CD4-positive, alpha-beta T cell treated with Interleukin-6 at 100 ng/mL for 8 hours (primary cell): ENCODE measurements at regions not wholly inside any gene's neighbourhood (a gene's known extent, or its start where the extent isn't known, plus 50 kb on each side); places are given as distances from the start of the nearest gene placed in this dataset.

Experiments
- DNase-seq: peaks from one replicate; pipeline ENCODE4 v3.0.0-alpha.2; 2020; ENCODE audit warnings: mixed read lengths, low spot score

GRCh38 chr6:40753675-40754448 is 166.7 kb upstream of the LRFN2 start:
- DNase-seq = no peak

DNA sequence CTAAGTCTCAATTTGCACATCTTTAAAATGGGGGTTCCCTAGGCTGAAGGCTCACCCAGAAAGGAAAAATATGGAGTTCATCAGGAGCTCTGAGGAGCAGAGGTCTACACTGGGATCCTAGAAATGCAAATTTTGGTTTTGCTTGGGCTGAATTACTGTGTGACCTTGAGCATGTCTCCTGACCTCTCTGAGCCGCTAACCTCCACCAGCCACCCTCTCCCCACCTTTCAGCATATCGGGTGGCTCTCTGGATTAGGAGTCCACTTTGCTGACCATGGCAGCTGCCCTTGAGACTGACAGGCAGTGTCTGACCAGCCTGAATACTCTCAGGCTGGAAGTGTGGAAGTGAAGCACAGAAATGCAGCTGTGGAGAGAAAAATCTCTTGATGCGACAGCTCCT is 165.9 kb upstream of the LRFN2 start:
- DNase-seq = no peak

GRCh38 chr6:40744835-40745234 is 157.7 kb upstream of the LRFN2 start:
- no peak for DNase-seq

DNA sequence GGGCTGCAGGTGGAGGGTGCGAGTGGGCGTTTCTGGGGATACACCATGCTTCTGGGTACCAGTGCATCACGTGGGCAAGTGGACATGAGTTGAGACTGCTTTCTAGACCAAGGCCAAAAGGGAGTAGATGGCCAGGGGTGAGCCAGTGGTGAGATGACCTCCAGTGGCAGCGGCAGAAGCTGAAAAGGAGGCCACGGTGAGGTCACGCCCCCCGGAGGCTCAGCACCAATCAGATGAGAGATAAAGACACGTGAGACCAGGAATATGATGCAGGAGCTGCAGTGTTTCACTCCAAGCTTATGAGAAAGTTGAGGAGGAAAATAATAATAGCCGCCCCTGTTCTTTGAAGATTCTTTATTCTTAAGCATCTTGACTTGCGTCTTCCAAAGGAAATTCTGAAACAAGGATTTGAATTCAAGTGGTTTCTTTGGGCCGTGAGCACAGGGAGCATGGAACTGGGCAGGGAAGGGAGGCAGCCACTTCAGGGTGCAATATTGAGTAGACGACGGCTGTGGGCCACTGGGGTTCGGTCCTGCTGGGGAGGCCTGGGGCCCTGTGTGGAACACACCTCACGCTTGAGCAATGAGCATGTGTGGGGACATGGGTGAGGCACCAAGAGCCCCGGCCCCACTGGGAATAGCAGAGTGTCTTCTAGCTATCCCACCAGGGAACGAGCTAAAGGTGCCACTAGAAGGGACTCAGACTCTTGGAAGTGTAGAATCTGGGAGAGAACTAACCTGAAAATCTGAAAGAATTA is 156.7 kb upstream of the LRFN2 start:
- no peak for DNase-seq

DNA sequence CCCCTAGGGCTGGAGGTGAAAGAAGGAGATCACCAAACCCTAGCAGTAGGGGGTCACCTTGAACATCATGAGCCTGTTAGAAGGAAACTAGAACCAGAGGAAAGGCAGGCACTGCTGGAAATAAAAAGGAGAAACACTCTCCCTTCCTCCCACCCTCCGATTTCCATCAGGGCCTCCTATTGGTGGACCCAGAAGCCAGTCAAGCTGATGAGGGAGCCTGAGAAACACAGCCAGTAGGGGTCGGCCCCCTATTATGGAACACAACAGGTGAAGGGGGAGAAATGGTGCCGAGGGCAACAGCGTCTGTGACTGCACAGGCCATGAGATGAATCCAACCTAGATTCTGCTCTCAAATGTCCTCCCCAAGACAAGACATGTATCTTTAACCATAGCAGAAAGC is 156.1 kb upstream of the LRFN2 start:
- no peak for DNase-seq

- no peak for DNase-seq
These were observed 153.4 kb upstream of the LRFN2 start for GRCh38 chr6:40740518-40740917.

DNA sequence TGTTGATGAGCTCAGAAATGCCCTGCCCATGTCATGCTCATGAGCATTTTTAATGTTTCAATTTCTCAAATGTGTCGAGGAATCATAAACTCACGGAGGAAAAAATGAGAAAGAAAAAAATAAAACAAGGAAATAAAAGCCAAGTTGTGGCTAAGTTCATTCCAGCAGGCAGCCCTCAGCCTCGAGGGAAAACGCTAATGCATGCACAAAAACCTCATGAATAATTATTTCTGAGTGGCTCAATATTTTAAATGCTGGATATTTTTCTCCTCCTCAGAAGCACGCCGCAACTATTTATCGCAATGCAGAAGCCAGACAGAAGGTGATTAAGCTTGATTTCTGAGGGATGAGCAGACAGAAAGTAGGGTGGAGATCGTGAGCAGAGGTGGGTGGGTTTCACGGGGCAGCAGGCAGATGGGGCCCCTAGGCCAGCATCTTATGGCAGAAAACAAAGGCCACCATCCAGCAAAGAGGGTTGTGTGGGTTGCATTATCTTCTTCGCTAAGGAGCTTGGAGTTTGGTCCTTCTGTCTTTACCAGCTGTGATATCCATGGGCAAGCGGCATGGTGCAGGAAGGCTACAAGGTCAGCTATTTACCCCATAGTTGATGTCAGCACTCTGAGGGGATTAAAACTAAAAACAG is 151.5 kb upstream of the LRFN2 start:
- no peak for DNase-seq

DNA sequence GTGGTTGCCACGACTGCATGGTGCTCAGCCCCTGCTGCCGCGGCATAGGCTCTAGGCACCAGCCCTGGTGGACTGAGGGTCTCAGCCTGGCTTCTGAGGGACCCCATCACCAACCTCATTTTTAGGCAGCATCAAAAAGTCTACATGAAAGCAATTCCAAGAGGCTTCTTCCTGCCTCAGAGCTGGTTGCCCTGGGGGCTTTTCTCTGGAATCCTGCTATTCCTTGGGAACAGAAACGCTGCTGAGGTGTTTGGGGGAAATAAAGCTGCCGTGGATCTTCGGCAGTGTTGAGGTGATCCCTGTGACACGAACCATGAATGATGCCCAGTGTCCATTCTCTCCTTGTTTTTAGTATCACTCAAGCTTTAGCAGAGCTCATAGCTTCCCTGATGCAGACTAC is 148.4 kb upstream of the LRFN2 start:
- no peak for DNase-seq

- DNase-seq = no peak
These were observed 148.0 kb upstream of the LRFN2 start for GRCh38 chr6:40735121-40735520.

DNA sequence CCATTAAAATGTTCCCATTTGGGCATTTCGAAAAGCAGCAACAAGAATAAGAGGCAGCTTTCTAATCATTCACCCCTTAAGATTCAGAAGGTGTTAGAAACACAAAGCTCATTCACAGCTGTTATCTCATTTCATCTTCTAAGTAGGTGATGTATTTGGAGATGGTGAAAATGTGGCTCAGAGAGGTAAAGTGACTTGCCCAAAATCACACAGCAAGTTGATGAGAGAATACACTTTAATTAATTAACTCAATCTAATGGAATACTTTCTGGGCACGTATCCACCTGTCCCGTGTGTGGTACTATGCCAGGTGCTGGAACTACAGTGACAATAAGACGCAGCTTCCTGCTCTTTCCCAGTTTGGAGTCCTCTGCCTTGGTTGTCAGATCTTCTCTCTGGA is 147.4 kb upstream of the LRFN2 start:
- DNase-seq = no peak

DNA sequence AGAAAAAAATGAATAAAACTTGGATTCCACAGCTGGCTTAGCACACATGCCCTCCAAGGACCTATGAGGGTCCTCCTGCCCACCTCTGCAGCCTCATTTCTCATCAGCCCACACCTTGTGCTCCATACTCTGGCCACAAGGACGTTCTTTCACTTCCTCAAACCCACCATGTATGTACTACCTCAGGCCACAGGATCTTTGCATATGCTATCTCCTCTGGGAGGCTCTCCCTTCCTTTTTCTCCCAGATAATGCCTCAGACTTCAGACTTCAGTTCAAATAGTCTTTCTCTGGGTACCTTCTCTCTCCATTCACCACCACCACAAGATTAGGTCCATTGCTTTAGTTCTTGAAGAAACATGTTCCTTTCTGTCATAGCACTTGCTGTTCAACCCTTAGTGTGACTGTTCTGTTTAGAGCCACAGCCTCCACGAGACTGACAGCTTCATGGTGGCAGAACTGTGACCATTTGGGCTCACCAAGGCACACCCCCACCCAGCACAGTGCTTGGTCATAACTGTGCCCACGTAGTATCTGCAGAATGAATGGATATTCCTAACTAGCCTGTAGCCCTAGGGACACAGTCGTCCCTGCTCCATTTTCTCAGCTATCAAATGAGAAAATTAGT is 146.7 kb upstream of the LRFN2 start:
- DNase-seq = no peak

GRCh38 chr6:40733290-40733689 is 146.1 kb upstream of the LRFN2 start:
- no peak for DNase-seq

DNA sequence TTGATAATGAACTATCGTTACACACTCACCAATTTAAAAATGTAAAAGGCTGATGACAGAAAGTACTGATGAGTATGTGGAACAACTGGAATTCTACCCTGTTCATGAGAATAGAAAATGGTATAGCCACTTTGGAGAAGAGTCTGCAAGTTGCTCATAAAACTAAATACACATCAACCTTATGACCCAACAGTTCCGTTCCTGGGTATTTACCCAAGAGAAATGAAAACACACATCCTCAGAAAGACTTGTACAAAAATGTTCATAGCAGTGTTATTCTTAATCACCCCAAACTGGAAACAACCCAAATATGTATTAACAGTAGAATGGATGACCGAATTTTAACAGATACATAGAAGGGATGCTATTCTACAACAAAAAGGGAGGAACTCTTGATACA is 145.7 kb upstream of the LRFN2 start:
- DNase-seq = no peak

- DNase-seq = no peak
These were observed 141.5 kb upstream of the LRFN2 start for GRCh38 chr6:40728643-40729042.

GRCh38 chr6:40727271-40727670 is 140.1 kb upstream of the LRFN2 start:
- DNase-seq = no peak

- no peak for DNase-seq
These were observed 139.7 kb upstream of the LRFN2 start for GRCh38 chr6:40726853-40727252.

DNA sequence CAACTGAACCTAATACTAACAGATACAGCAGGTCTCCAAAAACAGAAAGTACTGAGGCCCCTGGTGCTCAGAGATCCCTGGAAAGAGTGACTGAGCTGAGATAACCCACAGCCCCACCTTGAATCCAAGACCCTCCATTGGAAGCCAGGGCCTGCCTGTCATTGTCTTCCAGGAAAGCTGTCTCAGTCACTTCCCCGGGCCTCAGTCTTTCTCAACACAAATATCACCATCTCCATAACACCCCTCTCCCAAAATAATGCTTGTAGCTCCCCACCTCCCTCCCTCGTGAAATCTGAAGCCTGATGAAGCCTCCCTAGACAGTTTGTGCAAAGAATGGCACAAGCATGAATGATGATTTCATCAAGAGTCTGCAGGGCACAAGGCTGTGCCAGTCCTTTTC is 138.2 kb upstream of the LRFN2 start:
- DNase-seq = no peak

DNA sequence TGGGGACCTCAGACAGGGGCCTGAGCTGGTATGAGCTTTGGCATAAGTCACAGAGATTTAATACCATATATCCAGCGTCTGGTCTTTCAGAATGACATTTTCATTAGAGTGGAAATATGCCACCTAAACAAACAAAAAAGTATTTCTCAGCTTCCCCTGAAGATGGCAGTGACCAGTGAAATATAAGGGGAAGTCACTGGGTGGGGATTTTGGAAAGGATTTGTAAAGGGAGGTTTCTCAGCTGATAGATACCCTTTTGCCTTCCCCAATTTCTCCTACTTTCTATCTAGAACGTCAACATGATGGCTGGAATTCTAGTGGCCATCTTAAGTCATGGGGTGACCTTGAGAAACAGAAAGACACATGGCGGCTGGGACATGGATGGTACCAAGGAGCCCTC is 137.7 kb upstream of the LRFN2 start:
- DNase-seq = no peak

DNA sequence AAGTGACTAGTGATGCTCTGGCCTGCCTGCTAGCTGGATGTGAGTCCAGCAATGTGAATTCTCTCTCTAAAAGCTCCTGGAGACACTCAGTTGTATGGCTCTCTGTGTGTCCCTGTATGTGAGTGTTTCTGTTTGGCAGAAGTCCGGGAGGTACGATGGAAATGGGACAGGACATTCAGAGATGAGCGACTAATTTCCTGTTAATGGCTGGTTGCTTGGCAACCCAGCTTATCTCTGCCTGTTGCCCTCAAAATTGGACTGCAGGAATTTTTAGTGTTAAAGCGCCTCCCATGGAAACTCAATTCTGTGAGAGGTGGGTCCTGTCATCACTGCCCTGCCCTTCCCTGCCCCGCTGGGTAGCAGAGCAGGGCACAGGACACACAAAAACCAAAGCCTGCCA is 136.8 kb upstream of the LRFN2 start:
- DNase-seq = no peak

DNA sequence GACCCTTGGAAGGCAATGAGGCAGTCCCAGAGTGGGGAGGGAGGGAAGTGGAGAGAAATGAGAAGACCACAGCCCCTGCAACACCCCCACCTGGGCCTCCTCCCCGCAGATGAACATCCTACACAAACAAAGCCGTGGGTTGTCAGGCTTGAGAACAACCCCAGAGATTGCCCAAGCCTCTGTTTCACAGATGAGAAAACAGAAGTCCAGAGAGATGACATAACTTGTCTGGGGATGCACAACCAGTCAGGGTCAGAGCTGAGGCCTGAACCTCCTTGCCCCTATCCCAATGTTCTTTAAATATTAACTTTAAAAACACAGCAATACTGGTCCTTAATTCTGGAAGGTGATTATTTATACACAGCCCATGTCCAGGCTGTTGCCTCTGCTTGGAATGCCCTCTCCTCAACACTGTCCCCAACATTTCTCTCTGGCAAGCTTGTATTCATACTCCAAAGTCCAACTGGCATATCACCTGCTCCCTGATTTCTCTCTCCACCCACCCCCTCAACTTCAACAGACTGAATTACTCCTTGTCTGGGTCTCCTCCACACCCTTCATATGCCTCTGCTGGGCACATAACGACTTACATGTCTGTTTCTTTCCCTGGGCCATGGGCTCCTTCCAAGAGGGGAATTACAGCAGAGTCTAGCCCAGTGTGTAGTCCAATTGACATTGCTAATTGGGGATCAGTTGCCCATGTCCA is 135.5 kb upstream of the LRFN2 start:
- no peak for DNase-seq

- no peak for DNase-seq
These were observed 134.9 kb upstream of the LRFN2 start for GRCh38 chr6:40722091-40722490.
